HEK293T (cell line): ENCODE measurements at regions not wholly inside any gene's neighbourhood (a gene's known extent, or its start where the extent isn't known, plus 50 kb on each side); places are given as distances from the start of the nearest gene placed in this dataset.

ENCODE experiments used
- BHLHE40 ChIP-seq: fragments of 450-650 bp; IDR thresholded peaks from 2 replicates; pipeline ENCODE4 v1.6.1; 2016; ENCODE audit warnings: mild to moderate bottlenecking, moderate library complexity, borderline replicate concordance
- ELF4 ChIP-seq: fragments of 450-650 bp; IDR thresholded peaks from 2 replicates; pipeline ENCODE4 v1.6.1; 2017; ENCODE audit warnings: antibody characterized with exemption
- FOXA1 ChIP-seq: fragments of 450-650 bp; IDR thresholded peaks from 2 replicates; pipeline ENCODE4 v1.6.1; 2016; ENCODE audit warnings: mild to moderate bottlenecking
- FOXM1 ChIP-seq: fragments of 450-650 bp; IDR thresholded peaks from 2 replicates; pipeline ENCODE4 v1.6.1; 2017; ENCODE audit warnings: mild to moderate bottlenecking, borderline replicate concordance
- HDGF ChIP-seq: fragments of 450-650 bp; IDR thresholded peaks from 2 replicates; pipeline ENCODE4 v1.6.1; 2017; ENCODE audit warnings: antibody characterized with exemption, borderline replicate concordance
- SUZ12 ChIP-seq: fragments of 450-650 bp; IDR thresholded peaks from 2 replicates; pipeline ENCODE4 v1.6.1; 2016; ENCODE audit warnings: mild to moderate bottlenecking

- TF ChIP-seq BHLHE40 (no peak), SUZ12 (no peak), FOXM1 (no peak), ELF4 (no peak), HDGF (no peak), FOXA1 (no peak)
Measured at GRCh38 chr6:170128811-170129681, 161.8 kb downstream of the DLL1 start.
